GM19035 (cell line): ENCODE measurements at regions not wholly inside any gene's neighbourhood (a gene's known extent, or its start where the extent isn't known, plus 50 kb on each side); places are given as distances from the start of the nearest gene placed in this dataset.
"Not testable (repeated sequence)": the region's sequence is repeated elsewhere in the genome, so short reads cannot be mapped to it uniquely, and the experiment has no call there.

ENCODE experiments used
- ATAC-seq: cut with Tn5 transposase; IDR thresholded peaks from one replicate; pipeline ENCODE4 v1.9.1; 2021; ENCODE audit not compliant: unreplicated experiment

DNA sequence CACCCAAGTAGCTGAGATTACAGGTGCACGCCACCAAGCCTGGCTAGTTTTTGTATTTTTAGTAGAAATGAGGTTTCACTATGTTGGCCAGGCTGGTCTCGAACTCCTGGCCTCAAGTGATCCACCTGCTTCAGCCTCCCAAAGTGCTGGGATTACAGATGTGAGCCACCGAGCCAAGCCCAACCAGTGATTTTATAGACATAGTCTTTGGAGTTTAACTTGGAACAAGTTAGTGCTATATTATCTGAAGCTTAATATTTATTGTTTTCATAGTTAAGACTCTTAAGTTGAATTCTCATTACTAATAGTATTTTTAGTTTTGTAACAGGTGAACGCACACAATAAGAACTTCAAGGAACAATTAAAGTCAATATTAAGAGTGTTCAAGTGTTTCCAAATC, 122.1 kb downstream of the SPAG6 start:
- not testable (repeated sequence) for ATAC-seq

- no peak for ATAC-seq
These were observed 123.4 kb downstream of the SPAG6 start for GRCh38 chr10:22468570-22469320.

- ATAC-seq, result no peak
These were observed 127.7 kb downstream of the SPAG6 start for GRCh38 chr10:22473044-22473443.

- no peak for ATAC-seq
These were observed 128.2 kb downstream of the SPAG6 start for GRCh38 chr10:22473459-22473858.

DNA sequence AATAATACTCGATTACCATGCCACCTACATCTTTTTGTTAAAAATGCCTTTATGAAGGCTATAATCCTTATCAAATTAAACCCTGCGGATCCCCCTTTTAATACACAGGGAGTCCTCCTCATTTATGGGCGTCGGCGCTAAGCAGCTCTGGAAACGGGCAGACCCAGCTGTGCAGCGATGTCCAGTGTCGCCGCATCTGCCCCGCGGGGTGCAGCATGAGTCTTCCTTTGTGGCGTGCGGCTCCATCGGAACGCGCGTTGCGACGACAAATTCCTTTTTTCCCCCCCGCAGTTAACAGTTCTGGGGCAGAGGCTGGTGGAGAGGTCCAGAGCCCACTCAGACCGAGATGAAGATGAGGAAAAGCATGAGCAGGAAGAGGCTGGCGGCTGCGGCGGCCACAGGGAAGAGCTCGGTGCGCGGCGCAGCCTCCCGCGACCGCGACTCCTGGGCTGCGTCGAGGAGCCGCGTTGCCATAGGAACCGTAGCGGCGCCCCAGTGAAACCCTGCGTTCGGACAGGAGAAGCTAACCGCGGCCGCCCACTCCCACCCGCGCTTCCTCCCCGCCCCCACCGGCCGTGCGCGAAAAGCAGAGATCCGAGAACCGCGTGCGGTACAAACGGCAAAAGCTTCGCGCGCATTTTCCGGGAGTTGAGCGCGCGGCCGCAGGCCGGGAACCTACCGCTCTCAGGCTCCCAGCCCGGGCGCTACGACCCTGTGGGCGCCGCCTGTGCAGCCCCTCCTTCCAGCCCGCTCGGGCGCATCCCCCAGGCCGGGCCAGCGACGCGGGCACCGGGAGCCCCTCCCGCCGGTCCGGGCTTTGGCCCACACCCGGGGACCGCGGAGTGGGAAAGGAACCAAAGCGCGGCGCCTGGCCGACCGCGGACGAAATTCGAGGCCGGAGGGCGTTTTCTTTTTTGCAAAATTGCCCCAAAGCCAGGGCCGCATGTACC, 130.6 kb downstream of the SPAG6 start:
- ATAC-seq, result no peak

DNA sequence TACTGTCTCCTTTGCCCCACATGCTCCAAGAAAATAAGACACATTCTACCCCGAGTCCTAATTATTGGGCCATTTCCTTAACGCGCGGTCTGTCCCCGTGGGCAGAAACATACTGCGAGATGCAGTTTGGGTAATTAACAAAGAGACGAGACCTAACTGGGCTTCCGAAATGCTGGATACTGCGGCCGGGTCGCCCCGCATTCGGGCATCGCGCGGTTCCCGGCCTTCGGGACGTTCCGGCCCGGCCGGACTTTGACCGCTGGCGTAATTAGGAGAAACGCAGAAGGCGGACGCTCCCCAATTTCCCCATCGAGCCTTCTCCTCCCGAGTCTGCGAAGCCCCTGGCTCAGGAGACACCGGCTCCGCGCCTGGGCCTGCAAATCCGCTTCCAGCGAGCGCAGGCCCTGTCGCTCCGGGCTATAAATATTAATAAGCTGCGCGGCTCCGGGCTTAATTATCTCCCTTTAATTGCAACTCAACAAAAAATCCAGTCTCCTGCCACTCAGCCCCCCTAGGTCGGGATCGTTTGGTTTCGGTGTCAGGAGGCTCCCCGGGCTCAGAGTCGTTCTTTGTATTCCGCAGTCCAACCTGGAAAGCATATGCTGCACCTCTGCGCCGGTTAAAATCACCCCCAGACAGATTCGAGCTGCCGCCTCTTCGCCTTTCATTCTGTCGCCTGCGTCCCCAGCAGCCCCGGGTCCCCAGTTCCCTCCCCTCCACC, 131.5 kb downstream of the SPAG6 start:
- no peak for ATAC-seq

GRCh38 chr10:22477334-22478287, 132.3 kb downstream of the SPAG6 start:
- ATAC-seq, result peak; percentile 51

- no peak for ATAC-seq
These were observed 133.4 kb downstream of the SPAG6 start for GRCh38 chr10:22478555-22479334.

DNA sequence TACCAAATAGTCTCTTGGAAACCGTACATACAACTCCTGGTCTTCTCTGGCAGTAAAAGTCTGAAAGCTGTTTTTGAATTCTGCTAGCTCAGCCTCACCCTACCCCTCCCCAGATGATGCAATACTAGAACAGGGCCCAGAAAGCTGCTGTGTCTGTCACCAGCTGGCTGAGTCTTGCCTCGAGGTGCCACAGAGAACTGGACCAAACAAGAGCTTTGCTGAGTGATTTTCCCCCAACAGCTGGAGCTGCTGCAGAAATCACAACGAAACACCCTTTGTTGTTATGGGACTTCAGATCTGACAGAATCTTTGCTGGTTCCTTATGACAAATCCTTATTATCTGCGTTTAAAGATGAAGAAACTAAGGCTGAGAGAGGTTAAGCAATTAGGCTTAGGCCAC, 134.1 kb downstream of the SPAG6 start:
- no peak for ATAC-seq

DNA sequence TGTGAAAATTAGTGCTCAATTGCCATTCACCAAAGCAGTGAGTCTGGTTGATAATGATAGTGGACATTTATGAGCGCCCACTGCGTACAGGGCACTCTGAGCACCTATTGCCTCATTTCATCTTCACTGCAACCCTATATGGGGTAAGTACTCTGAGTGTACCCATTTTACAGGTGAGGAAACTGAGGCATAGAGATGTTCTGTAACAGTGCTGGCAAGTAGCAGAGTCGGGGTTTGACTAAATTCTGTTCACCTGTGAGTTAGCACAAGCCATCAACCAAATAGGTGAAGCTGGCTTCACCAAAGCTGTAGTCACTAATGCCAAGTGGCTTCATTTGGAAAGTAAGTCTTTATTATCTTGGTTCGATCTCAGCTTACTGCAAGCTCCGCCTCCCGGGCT, 135.8 kb downstream of the SPAG6 start:
- no peak for ATAC-seq

DNA sequence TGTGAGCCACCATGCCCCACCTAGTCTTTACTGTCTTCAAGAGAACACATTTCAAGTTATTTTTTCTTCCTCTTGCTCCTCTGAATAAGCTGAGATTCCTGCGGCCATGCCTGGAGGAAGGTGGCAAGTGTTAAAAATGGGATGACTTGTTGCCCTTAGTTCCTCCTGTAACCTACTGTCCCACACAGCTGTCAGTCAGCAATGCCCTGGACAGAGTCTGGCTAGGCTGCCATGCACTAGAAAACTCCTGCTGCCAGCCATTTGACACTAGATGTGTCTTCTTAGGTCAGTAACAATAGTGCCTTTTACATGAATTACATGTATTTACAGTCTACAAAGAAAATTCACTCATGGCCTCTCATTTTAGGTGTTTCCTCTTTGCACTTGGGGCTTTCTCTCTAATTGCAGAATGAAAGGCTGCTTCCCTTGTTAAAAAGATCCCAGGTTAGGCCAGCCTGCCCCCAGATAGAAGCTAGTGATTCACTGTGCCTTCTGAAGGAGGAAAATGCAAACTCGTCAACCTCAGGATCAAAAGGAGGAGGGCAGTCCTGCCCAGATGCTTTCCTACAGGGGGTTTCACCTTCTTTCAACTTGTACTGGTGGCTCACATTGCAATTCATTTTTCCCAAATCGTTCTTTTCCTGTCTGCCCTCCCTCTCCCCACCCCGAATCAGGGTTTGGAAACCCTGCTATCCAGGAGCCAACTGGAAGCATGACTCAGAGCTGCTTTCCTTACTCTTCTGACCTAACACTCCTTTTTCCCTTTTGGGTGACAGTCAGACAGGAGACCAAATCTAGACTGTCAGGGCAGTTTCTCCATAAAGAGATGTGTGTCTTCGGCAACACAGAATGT, 136.6 kb downstream of the SPAG6 start:
- no peak for ATAC-seq

GRCh38 chr10:22483132-22483531, 137.8 kb downstream of the SPAG6 start:
- ATAC-seq, result no peak
